GM18502 (cell line): ENCODE measurements at regions not wholly inside any gene's neighbourhood (a gene's known extent, or its start where the extent isn't known, plus 50 kb on each side); places are given as distances from the start of the nearest gene placed in this dataset.

ENCODE experiments used
- ATAC-seq: cut with Tn5 transposase; IDR thresholded peaks from one replicate; pipeline ENCODE4 v1.9.1; 2021; ENCODE audit warnings: mild to moderate bottlenecking; ENCODE audit not compliant: unreplicated experiment, poor library complexity

DNA sequence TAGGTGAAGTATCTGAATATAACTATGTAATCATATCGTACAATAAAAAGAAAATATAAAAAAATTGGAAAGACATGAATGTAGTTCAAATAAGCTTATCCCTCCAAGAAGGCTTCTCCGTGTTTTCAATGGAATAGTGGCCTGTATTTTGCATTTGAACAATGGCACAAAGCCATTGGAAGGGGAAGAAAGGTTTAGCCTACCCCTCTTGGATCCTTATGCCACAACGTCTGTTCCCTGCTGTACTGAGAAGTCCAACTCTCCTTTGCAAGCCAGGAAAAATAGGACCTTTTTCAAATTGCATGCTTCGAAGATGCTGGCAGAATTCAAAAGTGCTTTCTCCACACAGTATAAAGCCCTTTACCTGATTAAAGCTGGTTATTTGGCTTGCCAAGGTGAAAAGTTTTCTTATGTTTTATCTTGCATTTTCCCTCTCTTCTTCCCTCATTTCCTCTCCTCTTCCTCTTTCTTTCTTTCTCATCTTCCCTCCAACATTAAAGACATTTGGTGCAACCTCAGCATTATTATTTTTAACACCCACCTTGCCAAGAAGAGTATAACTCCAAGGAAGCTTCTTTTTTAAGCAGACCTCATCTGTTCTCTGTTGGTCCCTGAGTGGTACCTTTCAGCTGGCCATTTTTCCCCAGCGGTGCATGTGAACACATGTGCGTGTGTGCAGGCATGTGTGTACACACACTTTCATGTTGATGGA is 968.6 kb upstream of the RBFOX1 start:
- ATAC-seq = no peak

DNA sequence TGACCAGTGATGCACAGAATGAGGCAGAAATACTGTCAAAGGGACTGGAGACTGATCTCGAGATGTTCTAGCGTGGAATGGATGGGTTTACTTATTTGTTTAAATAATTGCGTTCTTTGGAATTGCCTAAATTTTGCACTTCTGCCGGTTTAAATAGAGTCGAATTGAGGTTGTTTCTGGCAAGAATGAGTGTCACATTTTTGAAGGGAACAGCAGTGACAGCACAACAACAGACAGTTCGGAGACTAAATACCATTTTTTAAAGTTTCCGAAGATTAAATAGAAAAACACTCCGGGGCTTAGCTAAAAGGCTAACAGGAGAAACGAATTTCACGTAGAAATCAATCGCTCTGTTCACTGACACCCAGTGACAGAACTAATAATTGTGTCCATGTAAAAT is 969.2 kb upstream of the RBFOX1 start:
- ATAC-seq = no peak

DNA sequence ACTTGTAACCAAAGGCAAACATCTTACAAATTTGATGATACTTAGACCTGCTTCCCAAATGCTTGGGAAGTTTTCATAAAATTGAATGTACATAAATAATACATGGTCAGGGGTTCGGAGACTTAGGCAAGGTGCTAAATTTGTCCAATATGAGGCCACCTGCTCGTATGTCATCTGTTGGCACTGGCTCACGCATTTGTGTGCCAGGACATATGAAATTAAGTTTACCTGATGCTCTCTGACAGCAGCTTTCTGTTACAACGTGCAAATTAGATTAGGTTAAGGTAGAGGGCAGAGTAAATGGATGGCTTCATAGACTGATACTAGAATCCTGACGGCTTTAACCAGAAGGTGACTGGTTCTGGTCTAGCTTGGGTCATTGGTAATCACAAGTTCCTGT is 970.3 kb upstream of the RBFOX1 start:
- ATAC-seq = no peak

DNA sequence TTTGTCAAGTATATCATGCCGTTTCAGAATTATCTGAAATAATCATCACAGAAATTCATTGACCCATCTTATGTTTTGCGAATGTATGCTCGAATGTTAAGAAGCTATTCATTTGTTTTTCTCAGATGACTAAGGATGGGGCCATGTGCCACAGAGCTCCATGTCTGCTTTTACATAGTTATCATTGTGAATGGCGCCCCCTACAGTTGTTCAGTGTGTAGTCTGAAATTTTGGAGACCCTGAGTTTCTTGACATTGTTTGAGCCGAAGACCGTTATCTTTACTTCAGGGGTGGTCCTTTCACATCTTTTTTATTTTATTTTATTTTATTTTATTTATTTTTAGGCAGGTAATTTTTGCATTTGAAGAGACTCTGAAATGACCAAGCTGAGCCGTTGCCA is 972.0 kb upstream of the RBFOX1 start:
- no peak for ATAC-seq

DNA sequence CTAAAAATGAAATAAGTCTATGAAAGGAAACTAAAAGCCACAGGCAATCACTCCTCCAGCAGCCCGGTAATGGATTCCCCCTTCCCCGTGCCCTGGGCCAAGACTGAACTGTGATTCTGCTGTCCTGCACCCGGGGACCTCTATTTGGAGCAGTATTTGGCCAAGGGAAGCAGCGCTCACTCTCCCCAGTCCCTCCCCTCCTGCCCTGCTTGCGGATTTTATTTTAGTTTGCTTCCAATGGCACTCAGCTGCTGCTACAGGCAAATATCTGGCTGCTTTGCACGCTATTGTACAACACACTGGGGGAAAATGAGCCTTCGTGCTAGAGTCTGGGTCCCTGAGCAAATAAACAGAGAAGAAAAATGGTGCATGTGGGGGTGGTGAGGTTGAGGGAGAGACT is 975.7 kb upstream of the RBFOX1 start:
- no peak for ATAC-seq

DNA sequence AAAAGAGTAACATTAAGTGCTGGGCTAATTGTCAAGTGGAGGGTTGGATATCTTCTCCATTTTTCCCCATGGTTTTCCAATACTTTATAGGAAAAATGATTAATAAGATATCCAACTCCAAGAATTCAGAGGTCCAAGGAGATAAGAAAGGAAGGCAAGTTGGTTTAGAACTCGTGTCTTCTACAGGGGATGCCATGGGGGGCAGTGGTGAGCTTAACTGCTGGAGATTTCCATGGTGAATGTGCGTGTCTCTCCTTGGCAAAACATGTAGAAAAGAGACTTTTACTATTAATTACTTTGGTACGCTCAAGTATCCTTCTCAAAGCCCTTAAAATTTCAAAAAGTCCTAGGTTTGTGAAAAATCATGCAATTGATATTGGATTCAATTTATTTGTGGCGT is 982.9 kb upstream of the RBFOX1 start:
- ATAC-seq = no peak

DNA sequence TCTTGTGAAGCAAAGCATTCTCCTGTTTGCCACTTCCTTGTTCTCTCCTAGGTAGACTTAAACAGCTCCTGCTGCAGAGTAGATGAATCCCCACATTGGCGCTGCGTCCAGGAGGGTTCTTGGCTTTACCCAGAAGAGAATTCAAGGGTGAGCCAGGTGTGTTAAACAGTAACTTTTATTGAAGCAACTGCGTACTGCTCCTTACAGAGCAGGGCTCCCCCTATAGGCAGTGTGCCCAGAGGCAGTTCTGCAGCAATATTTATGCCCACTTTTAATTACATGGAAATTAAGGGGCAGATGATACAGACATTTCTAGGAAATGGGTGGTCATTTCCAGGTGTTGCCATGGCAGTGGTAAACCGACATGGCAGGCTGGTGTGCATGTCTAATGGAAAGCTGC is 987.6 kb upstream of the RBFOX1 start:
- ATAC-seq = no peak

DNA sequence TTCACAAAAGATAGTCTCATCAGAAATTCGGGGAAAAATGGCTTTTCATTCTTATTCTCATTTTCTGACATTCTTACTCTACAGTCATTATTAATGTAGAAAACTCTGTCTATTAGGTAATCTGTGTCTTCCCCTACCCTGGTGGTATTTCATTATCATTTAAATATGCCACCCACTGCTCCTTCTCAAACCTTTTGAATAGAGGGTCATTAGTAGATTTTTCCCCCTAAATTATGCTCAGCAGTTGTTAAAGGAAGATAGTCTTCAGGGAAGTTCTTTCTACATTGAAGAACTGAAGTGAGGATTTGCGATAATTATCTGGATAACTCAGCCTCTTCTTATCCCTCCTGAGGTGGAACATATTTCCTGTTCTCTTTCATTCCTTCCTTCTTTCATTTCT is 989.5 kb upstream of the RBFOX1 start:
- ATAC-seq = no peak

DNA sequence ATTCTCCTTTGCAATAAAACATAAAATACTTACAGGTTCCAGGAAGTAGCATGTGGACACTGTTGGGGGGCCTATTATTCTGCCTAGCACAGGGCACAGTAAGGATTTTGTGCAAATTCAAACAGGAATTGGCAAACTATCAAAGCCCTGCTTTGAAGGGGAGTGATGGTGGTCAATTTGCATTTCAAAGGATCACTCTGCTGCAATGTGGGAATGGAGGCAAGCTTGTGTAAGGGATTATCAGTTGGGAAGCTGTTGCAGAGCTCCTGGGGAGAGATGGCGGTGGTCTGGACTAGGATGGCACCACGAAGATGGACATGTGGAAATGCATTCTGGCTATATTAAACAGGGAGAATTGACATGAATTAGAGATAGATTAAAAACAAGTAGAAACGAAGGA is 990.7 kb upstream of the RBFOX1 start:
- no peak for ATAC-seq

DNA sequence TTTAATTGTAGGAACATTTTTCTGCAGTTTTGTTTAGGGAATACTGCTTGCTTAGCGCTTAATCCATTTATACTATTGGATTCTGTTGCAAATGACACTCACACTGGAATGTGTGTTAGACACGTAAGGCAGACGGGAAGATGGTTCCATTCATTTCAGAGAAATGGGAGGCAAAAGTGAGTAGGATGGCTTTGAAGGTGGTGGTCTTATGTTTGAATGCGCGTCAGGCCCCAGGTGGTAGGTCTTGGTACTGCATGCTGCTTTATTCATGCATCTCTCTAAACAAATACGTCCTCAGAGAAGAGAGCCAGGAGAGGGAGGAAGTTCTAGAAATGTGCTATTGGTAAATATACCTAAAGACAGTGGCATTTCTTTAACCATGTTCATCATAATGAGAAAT is 997.6 kb upstream of the RBFOX1 start:
- no peak for ATAC-seq

DNA sequence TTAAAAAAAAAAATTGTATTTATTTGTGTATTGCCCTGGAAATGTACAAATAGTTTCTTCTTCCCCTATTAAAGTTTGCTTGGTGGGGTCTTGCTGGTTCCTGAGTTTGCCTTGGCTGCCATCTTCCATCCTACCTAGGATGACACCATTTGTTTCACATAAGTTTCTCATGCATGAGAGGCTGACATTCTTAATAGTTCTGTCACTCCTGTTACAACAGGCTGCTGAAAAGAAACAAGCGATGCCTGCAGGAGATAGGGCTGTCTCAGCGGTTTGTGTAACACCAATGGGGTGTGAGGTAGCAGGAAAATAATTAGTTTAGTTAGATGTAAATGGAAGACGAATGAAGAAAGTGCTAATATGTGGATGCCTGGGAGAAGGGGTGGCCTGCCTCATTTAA is 1000.9 kb upstream of the RBFOX1 start:
- ATAC-seq = no peak

DNA sequence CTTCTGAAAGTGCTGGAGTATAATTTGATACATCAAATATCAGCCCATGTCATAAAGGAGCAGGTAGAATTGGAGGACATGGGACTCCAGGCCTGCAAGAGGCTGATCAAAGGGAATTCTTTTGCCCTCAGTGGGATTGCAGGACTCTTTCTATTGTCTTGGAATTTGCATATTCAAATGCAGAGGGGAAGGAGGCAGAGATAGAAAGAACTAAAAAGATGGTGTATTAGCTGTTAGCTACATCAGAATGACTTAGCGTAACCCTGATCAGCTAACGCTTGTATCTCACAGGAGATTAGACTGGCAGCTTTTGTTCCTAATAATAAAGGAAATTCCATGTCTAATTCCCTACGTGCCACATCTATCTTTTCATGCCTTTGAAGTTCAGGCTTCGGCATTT is 1014.7 kb upstream of the RBFOX1 start:
- no peak for ATAC-seq

DNA sequence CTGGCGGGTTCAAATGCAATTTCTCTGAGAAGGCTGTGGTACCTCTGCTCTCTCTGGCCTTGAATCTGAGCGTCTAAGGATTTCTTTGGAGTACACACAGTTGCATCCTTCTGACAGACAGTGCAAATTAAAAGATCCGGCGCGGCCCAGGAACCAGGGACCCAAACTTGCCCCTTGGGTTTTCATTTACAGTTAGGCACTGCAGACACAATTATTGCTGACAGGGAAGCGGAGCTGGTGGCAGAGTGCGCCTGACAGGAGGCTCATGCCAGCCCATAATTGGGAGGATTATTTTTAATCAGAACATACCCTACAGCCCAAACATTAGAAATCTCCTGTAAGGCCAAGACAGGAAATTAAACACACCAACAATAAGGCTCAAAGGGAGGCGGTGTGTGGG is 1023.4 kb upstream of the RBFOX1 start:
- no peak for ATAC-seq

DNA sequence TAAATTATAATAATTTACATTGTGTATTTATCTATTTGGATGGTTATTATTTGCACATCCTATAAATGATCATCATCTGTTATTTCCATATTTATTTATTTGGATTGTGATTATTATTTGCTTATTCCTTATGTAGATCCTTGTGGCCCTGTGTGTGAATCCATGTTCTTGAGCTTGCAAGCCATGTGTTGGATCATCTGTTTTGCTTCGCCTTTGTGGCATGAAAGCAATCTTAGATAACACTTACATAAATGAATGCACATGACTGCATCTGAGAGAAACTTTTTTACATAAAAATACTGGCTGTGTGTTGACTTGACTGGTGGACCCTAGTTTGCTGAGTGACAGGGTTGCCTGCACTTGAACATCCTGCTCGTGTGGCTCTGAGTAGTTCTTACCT is 1024.5 kb upstream of the RBFOX1 start:
- ATAC-seq = no peak

DNA sequence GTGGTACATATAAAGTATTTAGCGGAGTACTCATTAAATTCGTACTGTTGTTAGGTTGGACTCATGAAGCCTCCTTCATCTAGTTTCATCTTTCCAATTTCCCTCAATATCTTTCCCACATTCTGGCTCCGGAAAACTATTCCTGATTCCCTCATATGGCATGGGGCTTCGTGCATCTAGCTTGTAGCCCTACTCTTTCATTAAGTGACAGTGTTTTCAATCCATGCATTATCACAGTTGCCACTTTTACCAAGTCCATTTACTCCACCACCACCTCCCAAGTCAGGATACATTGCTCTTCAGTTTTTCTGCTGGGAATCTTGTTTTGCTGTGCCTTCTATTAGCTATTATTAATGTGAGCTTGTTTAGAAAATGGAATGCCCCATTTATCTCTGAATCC is 1032.1 kb upstream of the RBFOX1 start:
- no peak for ATAC-seq

DNA sequence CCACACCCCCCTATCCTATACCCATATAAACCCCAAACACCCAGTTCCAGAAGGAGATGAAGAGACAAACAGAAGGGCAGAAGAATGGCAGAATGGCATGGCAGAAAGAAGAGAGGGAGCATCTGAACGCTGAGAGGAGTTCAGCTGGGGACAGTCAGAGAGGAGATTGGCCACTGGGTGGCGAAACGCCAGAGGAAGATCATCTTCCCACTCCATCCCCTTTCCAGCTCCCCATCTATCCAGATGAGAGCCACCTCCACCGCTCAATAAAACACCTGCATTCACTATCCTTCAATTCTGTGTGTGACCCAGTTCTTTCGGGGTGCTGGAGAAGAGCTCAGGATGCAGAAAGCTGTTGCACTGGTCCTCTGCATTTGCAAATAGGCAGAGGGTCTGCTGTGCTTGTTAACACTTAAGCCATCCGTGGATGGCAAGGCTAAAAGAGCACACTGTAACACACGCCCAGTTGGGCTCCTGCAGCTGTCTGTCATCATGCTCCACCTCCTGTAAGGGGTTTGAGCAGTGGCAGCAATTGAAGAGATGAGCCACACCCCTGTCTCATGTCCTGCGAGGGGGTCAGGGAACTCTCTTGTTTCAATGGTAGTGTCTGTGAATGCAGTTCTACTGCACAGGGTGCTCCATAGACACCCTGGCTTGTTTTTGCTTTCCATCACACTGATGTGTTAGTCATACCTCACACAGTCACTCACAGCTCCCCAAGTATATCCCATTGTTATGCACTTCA is 1034.8 kb upstream of the RBFOX1 start:
- no peak for ATAC-seq

DNA sequence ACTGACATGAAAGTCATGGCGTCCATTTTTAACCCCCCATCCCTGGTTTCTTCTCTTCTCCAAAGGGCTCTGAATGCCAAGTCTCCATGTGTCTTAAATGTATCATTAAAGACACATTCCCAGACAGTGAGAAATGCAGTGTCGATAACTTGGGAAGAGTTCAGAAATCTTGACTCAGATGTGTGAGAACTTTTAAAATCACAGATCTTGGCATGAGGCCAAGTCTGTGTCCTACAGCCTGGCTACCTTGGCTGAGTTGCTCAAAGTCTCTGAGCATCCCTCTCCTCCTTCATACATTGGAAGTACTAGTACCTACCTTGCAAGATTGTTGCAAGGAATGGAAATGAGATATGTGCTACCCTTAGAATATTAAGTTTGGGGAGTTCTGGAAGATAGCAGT is 1046.5 kb upstream of the RBFOX1 start:
- ATAC-seq = no peak

DNA sequence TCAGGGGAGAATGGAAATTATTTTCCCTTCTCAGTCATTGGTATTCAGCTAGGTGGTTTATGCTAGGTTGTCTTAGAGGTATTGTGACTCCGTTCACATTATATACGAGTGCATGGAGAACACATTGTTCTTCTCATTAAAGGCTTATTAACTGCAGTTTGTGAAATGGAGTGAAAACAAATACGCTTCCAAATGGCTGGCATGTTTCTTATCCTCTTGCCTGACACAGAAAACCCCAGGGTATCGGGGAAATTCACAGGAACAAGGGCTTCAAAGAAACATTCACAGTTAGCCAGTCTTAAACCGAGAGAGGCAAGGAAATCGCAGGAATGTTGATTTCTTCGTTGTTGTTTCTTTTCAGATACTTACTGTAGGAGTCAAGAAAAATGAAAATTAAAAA is 1047.9 kb upstream of the RBFOX1 start:
- no peak for ATAC-seq

DNA sequence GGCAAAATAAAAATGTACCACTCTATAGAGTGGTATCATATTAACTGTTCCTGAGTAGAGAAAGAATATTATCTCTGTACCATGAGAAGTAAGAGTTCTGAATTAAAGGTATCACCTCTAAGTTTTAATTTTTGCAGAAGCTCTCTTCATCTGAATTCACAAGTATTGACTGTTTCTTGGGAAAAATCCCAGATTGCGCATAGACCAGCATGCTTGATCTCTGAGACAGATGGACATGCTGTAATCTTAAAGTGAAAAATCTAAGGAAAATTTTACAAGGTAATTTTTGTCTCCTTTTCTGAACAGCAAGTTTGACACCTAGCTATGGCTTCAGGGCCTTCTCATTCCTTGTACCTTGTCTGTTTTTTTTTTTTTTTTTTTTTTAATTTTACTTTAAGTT is 1050.7 kb upstream of the RBFOX1 start:
- no peak for ATAC-seq

DNA sequence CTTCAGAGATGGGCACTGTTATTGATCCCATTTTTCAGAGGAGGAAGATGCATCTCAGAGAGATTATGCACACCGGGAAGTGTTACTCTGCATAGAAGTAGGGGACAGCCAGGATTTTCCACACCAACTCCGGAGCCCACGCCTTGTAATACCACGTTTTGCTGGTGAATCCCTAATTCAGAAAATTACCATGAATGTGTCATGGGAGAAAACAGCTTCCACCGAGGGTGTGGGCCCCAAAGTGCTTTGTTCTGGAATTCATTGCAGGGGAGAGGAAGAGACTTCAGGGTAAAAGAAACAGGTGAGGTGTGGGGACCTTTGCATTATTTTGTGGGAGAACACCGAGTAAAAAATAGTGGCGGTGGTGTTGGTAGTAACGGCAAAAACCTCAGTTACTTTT is 1051.4 kb upstream of the RBFOX1 start:
- ATAC-seq = no peak

DNA sequence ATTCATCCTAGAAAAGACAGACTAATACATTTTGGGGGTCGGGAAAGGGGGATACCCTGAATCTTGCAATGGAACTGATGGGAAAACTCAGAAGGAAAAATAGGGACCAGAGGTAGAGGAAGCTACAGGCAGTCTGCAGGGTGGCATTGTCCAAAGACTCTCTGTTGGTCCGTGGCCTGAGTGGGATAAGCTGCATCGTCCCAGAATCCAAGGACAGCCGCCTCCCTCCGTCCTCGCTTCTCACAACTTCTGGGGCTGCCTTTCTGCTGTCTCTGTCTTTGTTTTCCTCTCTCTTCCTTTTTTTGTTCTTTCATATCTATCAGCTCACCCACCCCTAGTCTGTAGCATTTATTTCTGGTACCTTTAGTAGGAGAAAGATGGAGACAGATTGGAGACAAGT is 1052.6 kb upstream of the RBFOX1 start:
- no peak for ATAC-seq

DNA sequence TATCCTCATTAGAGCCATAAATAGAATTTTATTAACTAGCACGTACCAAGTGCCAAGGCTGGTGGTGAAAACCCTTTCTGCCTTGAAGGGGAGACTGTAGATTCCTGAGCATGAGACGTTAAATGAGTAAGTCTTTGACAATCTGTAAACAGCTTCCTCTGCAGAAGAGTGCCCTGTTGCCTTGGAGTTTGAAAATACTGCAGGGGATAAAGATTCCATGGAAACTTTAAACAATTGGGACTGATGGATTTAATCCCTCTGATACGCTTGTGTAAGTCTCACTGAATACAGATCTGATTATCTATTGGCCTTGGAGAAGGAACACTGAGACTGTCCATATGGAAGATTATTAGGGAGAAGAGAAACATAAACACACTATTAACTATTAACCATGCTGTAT is 1053.4 kb upstream of the RBFOX1 start:
- ATAC-seq = no peak
